Stimulated activated naive B cell treated with anti-CD40 and anti-IgM and Interleukin-4, amounts not matched to agents 10 μg/mL and 1 μg/mL and 100 μg/mL, for 72 hours (primary cell): ENCODE measurements at regions not wholly inside any gene's neighbourhood (a gene's known extent, or its start where the extent isn't known, plus 50 kb on each side); places are given as distances from the start of the nearest gene placed in this dataset.
"Not testable (repeated sequence)": the region's sequence is repeated elsewhere in the genome, so short reads cannot be mapped to it uniquely, and the experiment has no call there.

Source experiments
- ATAC-seq, 2 donors: fragments of 150-1000 bp; cut with Tn5 transposase; replicated peaks; 2 replicates each; pipeline ENCODE4 v1.10.0; 2021; ENCODE audit warnings: moderate library complexity in 1 of 2
- DNase-seq: peaks from one replicate; pipeline ENCODE4 v3.0.0; 2021
- H3K27ac Mint-ChIP-seq: one replicate; pipeline ENCODE4 v1.8.0; 2022; ENCODE audit warnings: mild to moderate bottlenecking, mixed read lengths
- H3K27me3 Mint-ChIP-seq, 2 donors: one replicate each; pipeline ENCODE4 v1.8.0; 2022; ENCODE audit warnings: mixed read lengths in 2 of 2
- H3K36me3 Mint-ChIP-seq, 2 donors: one replicate each; pipeline ENCODE4 v1.8.0; 2022; ENCODE audit warnings: mixed read lengths in 2 of 2, mild to moderate bottlenecking in 1 of 2
- H3K4me1 Mint-ChIP-seq, 2 donors: one replicate each; pipeline ENCODE4 v1.8.0; 2022; ENCODE audit warnings: mixed read lengths in 2 of 2, mild to moderate bottlenecking in 1 of 2
- H3K4me3 Mint-ChIP-seq, 2 donors: one replicate each; pipeline ENCODE4 v1.8.0; 2022; ENCODE audit warnings: mild to moderate bottlenecking in 2 of 2, mixed read lengths in 2 of 2, moderate library complexity in 1 of 2
- H3K9me3 Mint-ChIP-seq, 2 donors: one replicate each; pipeline ENCODE4 v1.8.0; 2022; ENCODE audit warnings: mixed read lengths in 2 of 2, mild to moderate bottlenecking in 1 of 2

DNA sequence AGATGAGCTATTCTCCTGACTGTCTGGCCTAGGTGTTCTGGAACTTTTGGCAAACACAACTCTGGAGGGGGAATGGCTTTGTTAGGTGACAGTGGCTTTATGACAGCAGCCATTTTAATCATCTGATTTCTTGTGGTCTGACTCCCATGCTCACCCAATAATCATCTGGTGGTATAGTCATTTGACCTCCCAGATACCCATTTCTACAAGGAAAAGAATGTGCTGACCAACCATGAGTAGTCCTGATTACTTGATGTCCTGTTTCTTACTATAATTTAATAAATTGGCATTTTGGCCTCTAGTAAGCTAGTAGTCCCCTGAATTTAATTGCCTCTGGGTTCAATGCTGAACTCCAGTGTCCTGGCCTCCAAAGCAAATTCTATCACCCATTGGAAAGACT, 109.9 kb upstream of the DUSP21 start:
- Mint-ChIP-seq H3K27me3 (peaks cover 0 to 4% of the 10 kb centered on the region in 2 donors), H3K27ac (no peak overlapping the region), H3K4me3 (no peak overlapping the region), H3K9me3 (peaks cover 0 to 1% of the 10 kb centered on the region in 2 donors), H3K36me3 (no peaks in the 10 kb centered on the region), H3K4me1 (no peaks in the 10 kb centered on the region)
- ATAC-seq (no peak), DNase-seq (no peak)

DNA sequence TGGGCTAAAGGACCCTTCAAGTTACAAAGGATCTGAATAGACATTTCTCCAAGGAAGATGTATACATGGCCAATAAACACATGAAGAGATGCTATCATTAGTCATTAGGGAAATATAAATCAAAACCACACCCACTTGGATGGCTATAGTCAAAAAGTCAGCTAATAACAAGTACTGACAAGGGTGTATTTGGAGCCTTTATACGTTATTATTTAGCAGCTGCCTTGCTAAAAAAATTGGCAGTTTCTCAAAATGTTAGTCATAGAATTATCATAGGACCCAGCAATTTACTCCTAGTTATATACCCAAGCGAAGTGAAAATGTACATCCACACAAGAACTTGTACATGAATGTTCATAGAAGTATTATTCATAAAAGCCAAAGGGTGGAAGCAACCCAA, 112.7 kb upstream of the DUSP21 start:
- Mint-ChIP-seq H3K36me3 (no peaks in the 10 kb centered on the region), H3K9me3 (peaks cover 0 to 1% of the 10 kb centered on the region in 2 donors), H3K27ac (no peak overlapping the region), H3K4me1 (no peaks in the 10 kb centered on the region), H3K27me3 (peaks cover 0 to 4% of the 10 kb centered on the region in 2 donors), H3K4me3 (no peak overlapping the region)
- DNase-seq = no peak
- no peak for ATAC-seq

DNA sequence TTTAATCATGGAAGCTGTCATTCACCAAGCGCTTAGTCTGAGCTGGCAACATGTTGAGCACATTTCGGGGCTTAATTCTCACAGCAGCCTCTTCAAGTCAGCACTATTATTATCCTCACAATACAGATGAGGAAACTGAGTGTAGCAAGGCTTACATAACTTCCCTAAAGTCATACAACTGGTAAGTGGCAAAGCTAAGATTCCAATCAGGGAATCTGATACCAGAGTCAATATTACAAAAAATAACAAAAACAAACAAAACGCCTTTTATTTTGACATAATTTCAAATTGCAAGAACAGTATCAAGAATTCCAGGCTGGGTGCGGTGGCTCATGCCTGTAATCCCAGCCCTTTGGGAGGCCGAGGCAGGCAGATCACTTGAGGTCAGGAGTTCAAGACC, 120.4 kb upstream of the DUSP21 start:
- H3K36me3 Mint-ChIP-seq = no peaks in the 10 kb centered on the region
- no peak for ATAC-seq
- no peak overlapping the region for H3K4me3 Mint-ChIP-seq
- H3K4me1 Mint-ChIP-seq = no peaks in the 10 kb centered on the region
- DNase-seq = no peak
- no peaks in the 10 kb centered on the region for H3K9me3 Mint-ChIP-seq
- H3K27me3 Mint-ChIP-seq = peaks cover 0 to 6% of the 10 kb centered on the region in 2 donors
- H3K27ac Mint-ChIP-seq = no peak overlapping the region

DNA sequence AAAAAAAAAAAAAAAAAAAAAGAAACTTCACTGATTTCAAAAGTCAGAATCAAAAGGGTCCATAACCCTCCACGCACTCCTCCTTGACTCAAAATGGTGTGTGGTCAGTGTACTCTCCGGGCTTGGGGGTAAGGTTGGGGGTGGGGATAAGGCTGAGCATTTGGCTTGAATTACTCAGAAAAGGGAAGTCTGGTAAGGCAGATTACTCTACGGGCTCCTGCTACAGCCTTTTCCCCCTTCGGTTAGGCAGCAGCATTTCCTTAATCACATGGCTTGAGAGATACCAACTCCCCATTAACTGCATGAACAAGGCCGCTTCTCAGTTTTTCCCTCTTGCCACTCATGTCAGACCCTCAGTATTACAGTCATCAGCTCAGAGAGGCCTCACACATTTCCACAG, 135.4 kb upstream of the DUSP21 start:
- Mint-ChIP-seq H3K27ac (no peak overlapping the region), H3K27me3 (peaks cover 0 to 7% of the 10 kb centered on the region in 2 donors), H3K36me3 (no peaks in the 10 kb centered on the region), H3K4me3 (no peak overlapping the region), H3K9me3 (no peaks in the 10 kb centered on the region), H3K4me1 (peaks cover 0 to 3% of the 10 kb centered on the region in 2 donors)
- no peak for DNase-seq
- peak in 1 of 2 donors; percentile 53 for ATAC-seq

DNA sequence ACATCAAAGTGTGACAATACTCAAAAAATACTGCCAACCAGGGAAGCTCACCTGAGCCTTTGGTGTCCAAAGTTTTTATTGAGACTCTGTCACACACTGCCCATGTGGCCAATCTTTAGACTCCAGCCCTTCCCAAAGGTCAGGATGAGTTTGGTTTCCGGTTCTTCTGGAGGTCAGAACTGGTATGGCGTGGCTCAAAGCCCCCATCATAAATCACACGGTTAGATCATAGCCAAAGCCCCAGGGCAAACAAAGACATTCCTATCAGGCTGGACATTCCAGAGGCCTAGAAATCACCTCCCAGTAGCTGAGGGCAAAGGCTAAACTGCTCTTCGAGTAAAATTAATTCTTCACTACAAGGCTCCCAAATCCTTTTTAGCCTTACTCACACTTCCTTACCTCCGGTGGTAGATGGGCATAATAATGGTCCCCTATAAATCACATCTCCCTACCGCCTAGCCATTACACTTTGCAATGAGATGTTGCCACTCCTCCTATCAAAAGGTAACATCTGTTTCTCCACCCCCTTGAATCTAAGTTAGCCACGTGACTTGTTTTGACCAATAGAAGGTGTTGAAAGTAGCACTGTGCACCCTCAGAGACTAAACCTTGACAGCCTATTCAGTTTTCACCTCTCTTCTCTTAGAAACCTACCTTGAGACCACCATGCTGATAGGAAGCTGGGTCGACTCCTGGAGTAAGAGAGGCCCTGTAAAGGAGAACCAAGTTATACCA, 137.8 kb upstream of the DUSP21 start:
- Mint-ChIP-seq H3K4me3 (no peak overlapping the region), H3K36me3 (no peaks in the 10 kb centered on the region), H3K9me3 (no peaks in the 10 kb centered on the region), H3K27ac (no peak overlapping the region), H3K27me3 (peaks cover 0 to 7% of the 10 kb centered on the region in 2 donors), H3K4me1 (peaks cover 0 to 3% of the 10 kb centered on the region in 2 donors)
- ATAC-seq (no peak), DNase-seq (no peak)

DNA sequence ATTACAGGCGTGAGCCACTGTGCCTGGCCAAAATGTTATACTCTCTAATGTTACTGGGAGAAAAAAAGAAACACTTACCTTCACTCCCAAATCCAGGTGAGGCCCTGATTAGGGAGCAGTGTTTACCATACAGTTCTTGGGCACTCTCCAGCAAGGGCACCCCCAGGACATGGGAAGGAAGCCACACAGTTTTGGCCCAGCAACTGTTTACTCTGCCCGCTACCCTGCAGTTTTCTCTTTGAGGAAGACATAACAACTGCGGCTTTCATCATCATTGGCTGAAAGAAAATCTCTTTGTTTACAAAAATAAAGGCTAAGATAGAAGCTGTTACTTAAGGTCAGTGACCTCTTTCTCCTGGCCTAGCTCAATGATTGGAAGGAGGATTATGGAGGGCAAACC, 145.5 kb upstream of the DUSP21 start:
- H3K4me1 Mint-ChIP-seq = no peaks in the 10 kb centered on the region
- H3K27me3 Mint-ChIP-seq = no peaks in the 10 kb centered on the region
- H3K4me3 Mint-ChIP-seq = no peak overlapping the region
- no peak for ATAC-seq
- no peak for DNase-seq
- H3K36me3 Mint-ChIP-seq = no peaks in the 10 kb centered on the region
- no peaks in the 10 kb centered on the region for H3K9me3 Mint-ChIP-seq
- H3K27ac Mint-ChIP-seq = no peak overlapping the region

DNA sequence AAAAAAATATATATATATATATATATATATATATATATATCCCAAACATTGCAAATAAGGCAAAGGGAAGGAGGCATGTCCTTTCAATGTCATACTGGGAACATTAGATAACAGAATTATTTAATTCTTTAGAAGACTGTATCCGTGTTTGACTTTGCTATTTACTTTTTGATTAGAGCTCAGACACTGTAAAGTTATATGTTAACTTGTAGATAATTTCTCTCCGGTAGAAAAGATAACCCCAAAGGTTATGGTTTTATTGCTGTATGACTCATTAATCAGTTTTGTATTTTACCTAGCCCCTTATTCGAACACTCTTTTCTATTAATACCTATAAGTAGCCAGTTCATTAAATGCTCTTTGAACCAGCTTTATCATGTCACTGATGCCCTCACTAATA, 150.6 kb upstream of the DUSP21 start:
- DNase-seq = no peak

DNA sequence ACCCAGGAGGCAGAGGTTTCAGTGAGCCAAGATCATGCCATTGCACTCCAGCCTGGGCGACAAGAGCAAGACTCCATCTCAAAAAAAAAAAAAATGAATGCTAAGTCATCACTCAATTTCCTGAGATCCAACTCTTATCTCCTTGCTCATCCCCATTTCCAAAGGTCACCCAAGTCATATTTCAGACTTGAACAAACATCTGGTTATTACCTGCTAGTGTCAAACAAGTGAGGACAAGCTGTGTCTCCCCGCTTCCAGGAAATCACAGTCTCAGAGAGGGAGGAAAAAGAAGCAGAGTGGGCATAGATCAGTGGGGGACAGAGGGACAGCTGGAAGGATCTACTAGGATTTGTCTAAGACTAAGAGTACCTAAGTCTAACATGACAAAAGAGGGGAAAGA, 147.5 kb upstream of the FUNDC1 start:
- no peak overlapping the region for H3K4me3 Mint-ChIP-seq
- no peak overlapping the region for H3K27ac Mint-ChIP-seq
- H3K4me1 Mint-ChIP-seq = no peaks in the 10 kb centered on the region
- no peaks in the 10 kb centered on the region for H3K27me3 Mint-ChIP-seq
- no peak for ATAC-seq
- no peaks in the 10 kb centered on the region for H3K36me3 Mint-ChIP-seq
- DNase-seq = no peak
- H3K9me3 Mint-ChIP-seq = peaks cover 0 to 2% of the 10 kb centered on the region in 2 donors

More for the DNA sequence above, 150.6 kb upstream of the DUSP21 start:
- ATAC-seq = no peak
- H3K27me3 Mint-ChIP-seq = no peaks in the 10 kb centered on the region
- H3K27ac Mint-ChIP-seq = no peak overlapping the region
- H3K4me1 Mint-ChIP-seq = no peaks in the 10 kb centered on the region
- no peak overlapping the region for H3K4me3 Mint-ChIP-seq
- peaks cover 0 to 2% of the 10 kb centered on the region in 2 donors for H3K9me3 Mint-ChIP-seq
- no peaks in the 10 kb centered on the region for H3K36me3 Mint-ChIP-seq

DNA sequence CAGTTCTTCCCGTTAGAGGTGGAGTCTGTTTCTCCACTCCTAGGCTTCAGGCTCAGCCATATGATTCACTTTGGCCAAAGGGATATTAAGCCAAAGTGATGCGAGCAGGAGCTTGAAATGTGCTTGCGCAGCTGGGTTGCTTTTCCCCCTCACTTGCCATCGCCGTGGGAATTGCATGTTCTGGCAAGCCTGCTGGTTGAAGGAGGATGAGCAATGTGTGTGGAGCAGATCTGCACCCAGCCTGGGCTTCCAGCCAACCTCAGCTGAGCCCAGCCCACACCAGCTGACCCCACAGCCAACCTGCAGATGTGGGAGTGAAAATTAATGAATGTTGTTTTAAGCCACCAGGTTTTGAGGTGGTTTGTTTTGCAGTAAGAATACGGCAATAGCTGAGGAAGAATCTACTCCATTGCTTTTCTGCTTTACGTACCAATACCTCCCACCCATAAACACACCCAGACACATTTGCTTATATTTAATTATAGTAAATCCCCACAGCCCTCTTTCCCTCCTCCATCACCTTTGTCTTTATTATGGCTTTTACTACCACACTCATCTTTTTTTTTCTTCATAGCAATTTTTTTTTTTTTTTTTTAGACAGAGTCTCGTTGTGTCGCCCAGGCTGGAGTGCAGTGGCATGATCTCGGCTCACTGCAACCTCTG, 132.8 kb upstream of the FUNDC1 start:
- DNase-seq = no peak
- Mint-ChIP-seq H3K27ac (no peak overlapping the region), H3K27me3 (peaks cover 0 to 7% of the 10 kb centered on the region in 2 donors), H3K36me3 (no peaks in the 10 kb centered on the region), H3K4me1 (no peaks in the 10 kb centered on the region), H3K9me3 (no peaks in the 10 kb centered on the region), H3K4me3 (no peak overlapping the region)
- ATAC-seq = no peak

DNA sequence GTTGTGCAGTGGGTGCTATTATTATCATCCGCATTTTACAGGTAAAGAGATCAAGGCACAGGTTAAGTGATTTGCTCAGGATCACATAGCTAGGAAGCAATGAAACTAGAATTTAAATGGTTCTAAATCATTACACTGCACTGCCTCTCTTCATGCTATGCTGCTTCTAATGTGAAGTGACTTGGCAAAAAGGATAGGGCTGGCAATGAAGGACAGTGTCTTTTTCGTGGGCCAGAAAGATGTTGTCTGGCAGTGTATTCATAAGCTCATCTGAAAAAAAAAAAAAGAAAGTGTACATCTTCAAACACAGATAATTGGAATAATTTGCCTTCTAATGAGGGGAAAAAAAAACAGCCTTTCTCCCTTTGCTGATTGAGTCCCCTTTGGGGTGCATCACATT, 132.2 kb upstream of the FUNDC1 start:
- Mint-ChIP-seq H3K36me3 (no peaks in the 10 kb centered on the region), H3K9me3 (no peaks in the 10 kb centered on the region), H3K27ac (no peak overlapping the region), H3K4me3 (no peak overlapping the region), H3K27me3 (peaks cover 0 to 7% of the 10 kb centered on the region in 2 donors), H3K4me1 (no peaks in the 10 kb centered on the region)
- DNase-seq = no peak
- ATAC-seq = no peak

DNA sequence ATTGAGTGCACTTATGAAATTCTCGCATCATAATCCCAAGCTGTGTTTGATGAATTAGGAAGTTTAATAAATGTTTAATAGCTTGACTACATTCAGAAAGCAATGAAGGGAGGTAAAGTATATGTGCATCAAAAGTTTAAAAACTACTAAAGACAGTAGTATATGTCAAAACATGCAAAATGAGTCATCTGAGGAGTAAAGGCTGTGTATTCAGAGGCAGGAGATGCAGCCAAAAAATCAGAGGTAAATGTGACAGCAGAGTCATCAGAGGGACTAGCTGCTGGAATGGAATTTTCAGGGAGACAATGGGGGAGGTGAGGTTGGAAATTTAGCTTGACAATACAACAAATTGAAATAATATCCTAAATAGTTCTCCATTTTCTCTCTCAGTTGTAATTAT, 127.0 kb upstream of the FUNDC1 start:
- Mint-ChIP-seq H3K9me3 (no peaks in the 10 kb centered on the region), H3K4me3 (no peak overlapping the region), H3K27ac (no peak overlapping the region), H3K36me3 (no peaks in the 10 kb centered on the region), H3K27me3 (peaks cover 0 to 7% of the 10 kb centered on the region in 2 donors), H3K4me1 (no peaks in the 10 kb centered on the region)
- ATAC-seq (no peak), DNase-seq (no peak)

DNA sequence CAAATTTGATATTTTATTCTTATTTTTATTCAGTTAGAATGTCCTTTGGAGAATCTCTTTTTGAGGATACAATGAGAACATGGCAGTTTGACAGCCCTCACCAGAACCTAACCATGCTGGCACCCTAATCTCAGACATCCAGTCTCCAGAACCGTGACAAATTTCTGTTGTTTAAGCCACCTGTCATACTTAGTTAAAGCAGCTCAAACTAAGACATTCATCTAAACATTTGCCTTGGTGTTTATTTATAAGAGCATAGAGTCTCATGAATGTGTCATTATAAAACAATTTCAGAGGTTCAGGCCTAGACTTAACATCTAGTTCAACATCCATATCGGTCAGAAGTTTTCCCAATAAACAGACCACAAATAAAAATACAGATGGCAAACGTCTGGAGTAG, 125.1 kb upstream of the FUNDC1 start:
- Mint-ChIP-seq H3K4me3 (no peak overlapping the region), H3K9me3 (peaks cover 3 to 6% of the 10 kb centered on the region in 2 donors), H3K27ac (no peak overlapping the region), H3K36me3 (peaks cover 0 to 4% of the 10 kb centered on the region in 2 donors), H3K4me1 (no peaks in the 10 kb centered on the region), H3K27me3 (peaks cover 0 to 10% of the 10 kb centered on the region in 2 donors)
- ATAC-seq (no peak), DNase-seq (no peak)

DNA sequence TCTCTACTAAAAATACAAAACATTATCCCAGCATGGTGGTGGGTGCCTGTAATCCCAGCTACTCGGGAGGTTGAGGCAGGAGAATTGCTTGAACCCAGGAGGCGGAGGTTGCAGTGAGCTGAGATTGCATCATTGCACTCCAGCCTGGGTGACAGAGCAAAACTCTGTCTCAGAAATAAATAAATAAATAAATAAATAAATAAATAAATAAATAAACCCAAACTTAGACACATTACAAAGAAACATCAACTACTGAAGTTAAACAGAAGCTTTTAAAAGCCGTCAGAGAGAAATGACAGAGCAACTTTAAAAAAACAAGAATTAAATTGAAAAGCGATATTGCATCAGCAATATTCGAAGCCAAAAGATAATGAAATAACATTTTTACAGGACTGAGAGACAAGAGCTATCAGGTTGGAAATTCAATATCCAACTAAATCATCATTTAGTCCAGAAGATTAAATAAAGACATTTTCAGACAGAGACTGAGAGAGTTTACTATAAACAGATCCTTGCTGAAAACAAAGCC, 115.1 kb upstream of the FUNDC1 start:
- H3K27ac Mint-ChIP-seq, H3K4me3 Mint-ChIP-seq, H3K4me1 Mint-ChIP-seq, ATAC-seq, H3K9me3 Mint-ChIP-seq, DNase-seq, H3K36me3 Mint-ChIP-seq: not testable (repeated sequence)
- H3K27me3 Mint-ChIP-seq = peaks cover 0 to 12% of the 10 kb centered on the region in 2 donors

DNA sequence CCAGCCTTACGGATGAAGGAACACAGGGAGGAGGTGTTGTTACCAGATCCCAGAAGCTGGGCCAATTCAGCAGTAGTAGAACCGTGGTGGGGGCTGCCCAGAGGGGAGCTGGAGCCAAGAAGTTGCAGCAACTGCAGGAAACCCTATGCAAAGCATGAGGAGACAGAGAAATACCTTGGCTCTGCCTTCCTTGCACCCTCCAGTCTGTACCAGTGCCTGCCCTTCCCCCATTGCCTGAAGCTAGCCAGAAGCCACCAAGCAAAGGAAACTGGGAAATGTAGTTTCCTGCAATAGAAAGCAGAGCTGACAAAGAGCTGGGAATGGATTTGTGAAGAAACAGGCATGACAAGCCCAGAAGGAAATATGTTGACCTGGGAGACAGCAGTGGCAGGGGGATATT, 108.7 kb upstream of the FUNDC1 start:
- DNase-seq (no peak), ATAC-seq (no peak)
- Mint-ChIP-seq H3K36me3 (no peaks in the 10 kb centered on the region), H3K4me3 (no peak overlapping the region), H3K27ac (no peak overlapping the region), H3K9me3 (no peaks in the 10 kb centered on the region), H3K27me3 (peaks cover 0 to 12% of the 10 kb centered on the region in 2 donors), H3K4me1 (no peaks in the 10 kb centered on the region)

DNA sequence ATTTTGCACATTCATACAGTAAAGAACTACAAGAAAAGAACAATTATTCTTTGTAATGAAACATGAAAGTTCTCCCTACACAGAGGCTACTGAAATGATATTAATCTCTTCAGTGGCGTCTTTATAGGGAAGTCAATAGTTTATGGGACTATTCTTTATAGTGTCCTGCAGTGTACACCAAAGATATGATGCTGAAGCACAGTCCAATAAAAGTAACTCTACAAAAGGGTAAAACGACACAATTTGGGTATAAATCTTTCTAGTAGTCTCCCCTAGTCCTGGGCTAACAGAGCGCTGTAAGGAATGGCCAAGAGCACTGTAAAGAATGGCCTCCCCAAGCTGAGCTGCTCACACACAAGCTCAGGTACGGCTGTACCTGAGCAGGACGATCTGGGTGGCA, 101.1 kb upstream of the FUNDC1 start:
- no peaks in the 10 kb centered on the region for H3K9me3 Mint-ChIP-seq
- peaks cover 0 to 23% of the 10 kb centered on the region in 2 donors for H3K27me3 Mint-ChIP-seq
- H3K36me3 Mint-ChIP-seq = no peaks in the 10 kb centered on the region
- no peak for DNase-seq
- no peak overlapping the region for H3K4me3 Mint-ChIP-seq
- no peak for ATAC-seq
- no peak overlapping the region for H3K27ac Mint-ChIP-seq
- no peaks in the 10 kb centered on the region for H3K4me1 Mint-ChIP-seq
